GM11168 (cell line): ENCODE measurements at regions not wholly inside any gene's neighbourhood (a gene's known extent, or its start where the extent isn't known, plus 50 kb on each side); places are given as distances from the start of the nearest gene placed in this dataset.

Source experiments
- in situ Hi-C: fragments of 300-500 bp; cut with MboI; formaldehyde crosslinking; loops from one replicate; pipeline ENCODE4 v1.12.0; 2022; ENCODE audit warnings: low sequenced_read_pairs; ENCODE audit not compliant: unreplicated experiment

DNA sequence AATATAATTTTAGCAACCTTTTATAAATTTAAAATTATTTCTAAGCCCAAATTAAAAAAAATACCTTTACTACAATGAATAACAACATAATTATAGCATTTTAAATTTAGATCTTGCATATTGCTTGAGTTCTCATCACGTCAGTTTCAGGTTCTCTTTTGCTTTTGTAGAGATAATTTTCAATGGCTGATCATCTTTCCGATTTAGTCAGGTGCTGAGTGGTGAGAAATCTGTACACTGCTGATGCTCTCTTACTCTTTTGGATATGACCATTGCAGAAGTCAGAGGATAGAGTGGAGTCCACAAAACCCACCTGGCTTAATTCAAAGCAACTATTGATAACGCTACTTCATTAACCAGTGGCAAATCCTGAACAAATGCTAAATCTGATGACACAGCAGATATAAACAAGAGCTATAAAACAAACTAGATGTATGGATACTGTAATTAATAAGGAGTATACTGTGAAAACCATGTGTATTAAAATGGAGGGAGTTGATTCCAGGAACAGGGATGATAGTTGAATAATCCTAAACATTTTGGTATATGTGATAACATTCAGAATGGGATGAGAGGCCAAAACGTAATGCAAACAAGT is 394.8 kb downstream of the CSNK1G3 start:
- in situ Hi-C loops, result no loop called here

DNA sequence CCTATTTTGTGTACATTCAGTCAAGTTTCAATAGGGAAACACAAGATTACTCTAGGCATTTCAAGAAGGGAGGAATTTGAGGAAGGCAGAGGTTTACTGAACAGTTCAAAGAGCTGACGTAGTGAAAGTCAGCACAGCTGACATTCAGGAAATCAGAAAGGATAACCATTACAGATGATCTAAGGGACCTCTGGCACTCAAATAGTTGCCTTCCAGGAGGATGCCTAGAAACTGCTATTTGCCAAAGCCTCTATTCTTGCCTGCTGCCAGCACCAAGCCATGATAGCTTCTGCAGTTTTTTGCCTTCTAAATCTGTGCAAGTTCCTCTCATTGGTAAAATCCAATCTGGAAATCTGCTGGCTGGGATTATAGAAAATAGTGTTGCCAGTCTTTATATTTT is 373.1 kb downstream of the CSNK1G3 start:
- in situ Hi-C loops, result no loop called here

DNA sequence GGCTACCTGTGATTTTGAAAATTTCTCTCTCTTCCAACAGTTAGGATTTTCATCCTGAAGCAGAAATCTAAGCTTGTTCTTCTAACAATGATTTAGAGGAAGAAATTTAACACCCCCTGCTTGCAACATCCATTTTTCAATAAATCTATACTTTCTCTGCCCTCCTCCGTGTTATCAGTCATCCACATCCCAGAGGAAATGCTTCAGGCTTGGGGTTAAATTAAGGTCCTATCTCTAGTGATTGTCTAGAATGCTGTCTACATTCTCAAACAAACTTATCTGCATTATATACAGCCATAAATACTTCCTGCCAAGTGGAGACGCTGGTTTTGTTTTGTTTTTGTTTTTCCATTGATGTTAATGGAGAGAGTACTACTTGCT is 371.0 kb downstream of the CSNK1G3 start:
- in situ Hi-C loops, result no loop called here

DNA sequence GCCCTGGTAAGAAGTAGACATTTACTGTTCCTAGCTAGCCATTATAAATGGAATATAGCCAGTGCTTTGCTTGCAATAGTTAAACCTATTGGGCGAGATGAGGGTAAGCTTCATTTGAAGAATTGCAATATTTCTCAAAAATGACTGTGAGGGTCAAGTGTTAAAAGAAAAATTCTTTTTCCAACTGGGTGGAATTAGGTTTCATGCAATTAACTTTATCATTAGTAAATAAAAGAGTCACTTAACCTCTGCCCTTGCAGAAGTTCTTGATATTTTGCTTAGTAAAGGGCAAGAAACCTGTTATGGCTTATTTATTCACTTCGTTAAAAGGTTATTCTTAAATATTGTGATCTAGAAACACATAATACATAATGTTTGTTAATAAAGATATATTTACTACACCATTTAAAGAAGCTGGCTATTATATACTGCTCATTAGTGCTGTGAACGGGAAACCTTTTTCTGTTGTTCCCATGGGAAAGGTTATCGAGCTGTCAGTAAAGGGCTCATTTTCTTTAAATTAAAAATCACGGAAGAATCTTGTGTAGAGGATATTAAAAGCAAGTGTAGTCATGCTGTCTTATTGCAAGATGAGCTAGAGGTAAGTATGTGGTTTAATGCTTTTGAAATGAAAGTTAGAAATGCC is 370.5 kb downstream of the CSNK1G3 start:
- in situ Hi-C loops, result no loop called here

DNA sequence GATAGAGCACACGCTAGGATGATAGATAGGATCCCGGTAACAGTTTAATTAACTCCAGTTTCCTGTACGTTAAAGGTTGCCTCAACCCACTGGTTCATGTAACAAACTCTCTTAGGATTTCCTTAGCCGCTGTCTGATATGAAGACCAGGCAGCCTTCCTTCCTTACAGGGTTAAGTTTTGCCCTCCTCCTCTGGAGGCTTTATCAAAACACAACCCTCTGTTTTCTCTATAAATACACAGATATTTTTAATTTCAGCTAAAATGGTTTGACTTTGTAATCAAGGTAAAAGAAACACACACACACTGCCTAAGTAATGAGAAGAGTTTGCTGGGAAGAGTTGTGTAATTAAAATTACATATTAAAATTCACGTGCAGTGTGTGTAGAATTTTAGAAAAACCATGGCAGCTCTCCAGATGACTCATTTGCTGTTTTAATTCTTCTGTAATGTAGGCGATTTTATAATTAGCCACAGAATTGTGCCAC is 369.8 kb downstream of the CSNK1G3 start:
- in situ Hi-C loops, result no loop called here

DNA sequence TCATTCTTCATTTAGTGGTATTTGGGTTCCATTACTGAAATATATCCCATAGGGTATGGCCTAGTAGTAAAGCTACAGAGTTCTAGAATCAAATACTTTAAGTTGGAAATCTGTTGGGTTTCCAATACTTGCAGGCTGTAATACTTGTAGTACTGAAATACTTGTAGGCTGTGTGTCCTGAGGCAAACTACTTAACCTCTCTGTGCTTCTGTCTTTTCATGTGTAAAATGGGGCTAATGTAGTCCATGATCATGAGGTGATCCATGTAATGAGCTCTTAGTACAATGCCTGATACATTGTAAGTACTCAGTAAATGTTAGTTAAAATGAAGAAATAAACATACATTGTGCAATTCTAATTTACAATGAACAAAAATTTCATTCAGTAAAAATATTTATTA is 368.9 kb downstream of the CSNK1G3 start:
- in situ Hi-C loops, result no loop called here

DNA sequence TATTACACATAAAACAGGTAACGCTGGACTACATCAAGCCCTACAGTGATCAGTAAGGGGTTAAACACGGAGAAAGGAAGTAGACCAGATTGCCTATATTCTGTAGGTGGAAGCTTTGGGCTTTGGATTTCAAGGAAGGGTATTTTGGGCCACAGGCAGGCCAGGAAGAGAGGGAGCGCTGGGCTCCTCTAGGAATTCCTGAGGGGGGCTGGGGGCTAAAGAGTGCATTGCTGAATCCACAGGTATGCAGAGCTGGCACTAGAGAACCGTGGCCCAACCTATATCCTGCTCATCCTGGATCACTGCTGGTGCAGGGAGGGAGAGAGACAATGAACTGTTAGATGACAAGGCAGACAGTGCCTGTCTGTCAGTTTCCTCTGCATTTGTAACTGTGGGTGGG is 367.1 kb downstream of the CSNK1G3 start:
- in situ Hi-C loops, result no loop called here

DNA sequence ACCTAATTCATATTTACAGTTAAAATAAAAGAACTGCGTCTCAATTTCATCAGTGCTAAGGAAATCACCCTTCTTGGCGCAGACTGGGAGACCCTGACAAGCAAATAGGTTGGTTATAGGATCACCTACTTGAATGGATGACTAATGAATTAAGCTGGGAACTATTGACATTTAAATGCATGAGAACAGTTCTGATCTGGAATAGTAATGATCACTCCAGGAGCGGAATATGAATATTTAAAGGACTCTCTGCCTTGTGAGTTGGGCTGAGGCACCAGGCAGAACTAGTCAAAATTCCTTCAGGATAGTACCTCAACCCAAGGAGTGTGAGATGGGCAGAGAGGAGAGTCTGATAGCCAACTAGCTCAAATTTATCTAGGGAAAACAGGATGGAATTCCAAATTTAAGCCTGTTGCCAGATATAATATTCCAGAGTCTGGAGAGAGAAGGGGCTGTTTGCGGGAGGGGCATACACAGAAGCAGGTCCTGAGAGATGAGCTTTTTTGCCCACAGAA is 364.4 kb downstream of the CSNK1G3 start:
- in situ Hi-C loops, result no loop called here

DNA sequence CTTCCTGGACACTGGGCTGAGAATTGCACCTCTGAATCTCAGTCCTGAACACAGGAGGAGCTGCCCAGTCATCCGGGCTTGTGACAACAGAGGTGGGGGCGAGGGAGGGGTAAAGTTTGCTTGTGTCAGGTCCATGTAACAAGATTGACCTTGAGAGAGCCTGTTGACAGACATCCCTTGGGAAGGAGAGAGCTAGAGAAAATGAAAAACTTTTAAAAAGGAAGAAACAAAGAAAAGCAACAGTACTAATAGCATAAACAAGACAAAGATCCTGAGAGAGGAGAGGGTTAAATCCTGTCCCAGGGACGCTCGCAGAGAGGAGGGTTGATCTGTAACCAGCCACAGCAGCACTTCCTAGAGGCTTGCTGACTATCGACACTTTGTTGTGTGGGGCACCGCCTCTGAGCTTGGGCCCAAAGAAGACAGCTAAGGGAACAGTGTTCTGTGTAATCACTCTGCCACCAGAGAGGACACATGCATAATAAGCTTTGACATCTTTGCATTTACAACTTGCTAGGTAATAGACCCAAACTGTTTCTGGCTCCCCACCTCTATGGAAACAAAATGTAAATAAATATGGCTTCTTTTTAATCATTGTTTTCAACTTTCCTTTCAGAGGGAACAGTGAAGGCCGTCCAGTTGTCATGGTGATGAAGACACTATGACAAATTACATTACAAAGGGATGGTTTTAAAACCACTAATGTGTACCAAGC is 363.7 kb downstream of the CSNK1G3 start:
- in situ Hi-C loops, result no loop called here

DNA sequence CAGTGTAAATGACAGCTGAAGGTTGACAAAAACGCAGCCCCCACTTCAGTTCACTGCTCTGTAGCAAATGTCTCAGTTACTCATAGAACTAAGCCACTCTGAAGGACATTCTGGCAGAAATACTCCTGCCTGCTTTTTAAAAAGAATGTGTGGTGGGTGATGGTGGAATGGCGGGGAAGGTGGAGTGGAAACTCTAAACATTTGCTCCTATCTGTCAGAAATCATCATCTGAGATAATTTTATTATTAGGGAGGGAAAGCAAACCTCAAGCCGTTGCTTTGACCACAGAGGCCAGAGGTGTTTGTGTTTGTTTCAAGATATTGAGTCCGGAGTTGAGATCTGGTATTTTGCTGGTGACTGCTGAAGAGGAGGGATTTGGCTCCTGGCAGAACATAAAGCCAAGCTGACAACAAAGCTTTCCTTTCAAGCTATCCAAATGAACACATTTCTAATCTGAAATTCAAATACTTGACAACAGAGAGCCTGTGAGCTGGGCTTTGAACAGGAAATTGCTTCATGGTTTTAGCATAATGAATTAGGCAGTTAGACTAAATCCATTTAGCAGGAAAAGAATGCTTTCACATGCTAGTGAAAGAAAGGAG is 362.7 kb downstream of the CSNK1G3 start:
- in situ Hi-C loops, result no loop called here

DNA sequence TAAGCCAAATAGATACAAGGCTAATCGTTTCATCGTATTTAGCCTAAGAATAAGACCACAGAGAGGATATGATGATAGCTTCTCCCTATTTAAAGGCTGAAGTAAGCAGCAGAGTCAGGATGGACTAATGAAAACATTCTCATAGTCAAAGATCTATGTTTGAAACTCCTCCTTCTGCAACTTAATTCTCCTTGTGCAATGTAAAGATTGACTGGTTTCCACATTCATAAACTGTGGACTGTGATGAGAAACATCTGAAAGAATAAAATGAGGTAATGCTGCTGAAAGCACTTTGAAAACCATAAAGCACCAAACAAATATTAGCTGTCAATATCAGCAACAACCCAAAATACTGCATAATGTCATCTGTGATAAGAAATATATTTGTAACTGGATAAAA is 361.9 kb downstream of the CSNK1G3 start:
- in situ Hi-C loops, result no loop called here

DNA sequence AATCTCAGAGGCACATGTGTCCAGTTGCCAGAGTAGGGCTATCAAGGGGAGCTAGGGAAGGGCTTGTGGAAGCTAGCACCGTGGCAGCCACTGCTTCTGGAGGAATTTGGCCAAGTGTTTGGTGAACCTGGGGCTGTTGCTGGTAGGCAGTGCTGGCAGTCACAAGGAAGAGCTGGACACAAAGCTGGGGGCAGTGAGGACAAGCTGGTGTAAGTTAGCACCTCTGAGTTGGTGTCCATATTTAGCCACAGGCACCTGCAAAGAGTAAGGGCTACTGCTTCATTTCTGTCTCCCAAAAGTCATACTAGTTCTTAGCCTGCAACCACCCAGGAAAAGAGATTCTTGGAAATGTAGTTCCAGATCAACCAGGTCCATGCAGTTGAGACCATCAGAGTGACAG is 359.4 kb downstream of the CSNK1G3 start:
- in situ Hi-C loops, result no loop called here

DNA sequence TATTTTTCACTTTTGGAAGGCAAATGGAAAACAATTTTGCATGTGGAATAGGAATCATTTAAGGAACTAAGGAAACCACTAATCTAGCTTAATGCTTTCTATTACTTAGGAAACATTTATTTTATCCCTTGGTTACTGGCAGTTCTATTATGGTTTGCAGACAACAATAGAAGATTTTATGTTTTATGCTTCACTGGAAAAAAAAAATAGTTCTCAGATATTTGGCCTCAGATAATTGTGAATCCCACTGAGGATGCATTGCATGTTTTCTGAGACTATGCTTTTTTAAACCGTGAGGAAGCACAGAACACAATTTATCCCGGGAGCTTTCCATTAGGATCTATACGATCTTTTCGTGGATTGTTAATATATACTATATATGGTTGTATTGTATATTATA is 356.9 kb downstream of the CSNK1G3 start:
- in situ Hi-C loops, result no loop called here

DNA sequence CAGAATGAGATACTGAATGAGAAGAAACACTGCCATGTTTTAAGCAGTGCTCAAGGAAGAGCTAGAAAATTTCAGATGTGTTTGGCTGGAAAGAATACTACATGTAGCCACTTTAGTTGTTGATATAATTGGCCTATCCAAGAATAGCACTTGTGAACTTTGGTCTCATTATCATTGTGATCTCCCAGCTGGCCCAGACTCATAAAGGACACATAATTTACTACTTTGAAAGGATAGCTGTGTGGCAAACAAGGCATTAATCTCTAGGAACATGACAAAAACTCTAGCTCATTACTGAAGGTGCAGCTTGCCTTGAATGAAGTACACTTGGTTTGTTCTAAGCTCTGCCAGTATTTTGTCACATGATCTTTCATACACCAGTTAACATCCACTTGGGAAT is 356.3 kb downstream of the CSNK1G3 start:
- in situ Hi-C loops, result no loop called here

DNA sequence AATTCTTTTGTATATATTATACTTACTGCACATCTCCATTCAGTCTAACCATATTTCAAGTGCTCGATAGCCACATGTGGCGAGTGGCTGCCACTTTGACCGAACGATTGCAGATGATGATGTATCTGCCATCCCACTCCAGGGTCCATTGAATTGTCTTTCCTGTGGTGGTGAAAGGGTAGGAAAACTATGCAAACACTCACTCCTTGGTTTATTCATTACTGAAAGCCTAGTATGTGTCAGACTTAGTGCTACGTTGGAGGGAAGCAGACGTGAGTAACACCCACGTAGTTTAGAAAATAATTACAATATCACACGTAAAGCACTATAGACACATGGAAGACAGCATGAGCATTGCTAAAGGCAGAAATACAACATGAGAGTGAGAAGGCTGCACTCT is 353.7 kb downstream of the CSNK1G3 start:
- in situ Hi-C loops, result no loop called here

DNA sequence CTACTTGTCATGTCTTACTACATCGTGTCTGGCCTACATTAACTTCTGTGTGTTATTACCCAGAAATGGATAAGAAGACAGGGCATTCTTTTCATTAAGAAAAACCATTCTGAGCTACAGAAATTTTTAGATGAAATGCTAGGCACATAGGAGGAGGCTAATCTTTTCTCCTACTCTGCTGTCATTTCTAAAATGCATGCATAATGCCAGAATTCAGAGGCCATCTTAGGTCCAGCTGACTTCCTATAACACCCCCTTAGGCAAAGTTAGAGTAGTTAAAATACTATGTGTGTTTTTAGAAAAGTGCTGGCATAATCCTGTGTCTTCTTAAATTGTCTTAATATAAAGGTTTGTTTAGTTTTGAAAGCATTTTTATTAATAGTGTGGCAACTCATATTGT is 352.6 kb downstream of the CSNK1G3 start:
- in situ Hi-C loops, result no loop called here

DNA sequence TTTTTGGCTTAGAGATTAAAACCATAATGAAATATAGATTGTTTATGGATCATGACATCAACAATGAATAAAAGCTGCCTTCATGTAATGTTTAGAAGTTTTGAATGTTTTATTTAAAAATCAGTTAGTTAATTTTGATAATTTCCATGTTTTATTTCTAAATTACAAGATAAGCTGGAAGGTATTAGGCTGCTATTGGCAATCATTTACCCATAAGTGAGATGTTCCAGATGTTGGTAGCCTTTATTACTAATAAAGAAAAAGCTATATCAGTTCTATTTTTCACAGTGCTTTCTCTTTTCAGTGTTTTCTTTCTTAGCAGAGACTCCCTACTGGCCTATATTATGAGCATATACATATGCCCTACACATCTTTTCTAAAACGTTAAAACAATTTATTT is 347.0 kb downstream of the CSNK1G3 start:
- in situ Hi-C loops, result no loop called here

DNA sequence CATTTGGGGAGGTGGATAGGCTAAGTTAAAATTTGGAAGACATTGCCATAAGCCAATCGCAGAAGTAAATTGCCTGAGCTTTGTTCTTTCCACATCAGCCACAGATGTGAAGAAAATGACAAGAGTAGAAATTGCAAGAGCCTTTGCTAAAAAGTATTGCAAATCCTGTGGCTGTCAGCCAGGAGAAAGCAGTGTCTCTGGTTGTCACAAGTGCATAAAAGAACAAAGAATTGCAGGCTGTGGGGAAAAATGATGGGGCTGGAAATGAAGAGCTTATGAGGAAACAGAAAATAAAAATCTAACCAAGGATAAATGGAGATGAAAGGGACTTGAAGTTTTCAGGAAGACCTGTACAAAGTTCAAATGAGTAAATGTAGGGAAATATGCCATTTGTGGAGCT is 344.8 kb downstream of the CSNK1G3 start:
- in situ Hi-C loops, result no loop called here

DNA sequence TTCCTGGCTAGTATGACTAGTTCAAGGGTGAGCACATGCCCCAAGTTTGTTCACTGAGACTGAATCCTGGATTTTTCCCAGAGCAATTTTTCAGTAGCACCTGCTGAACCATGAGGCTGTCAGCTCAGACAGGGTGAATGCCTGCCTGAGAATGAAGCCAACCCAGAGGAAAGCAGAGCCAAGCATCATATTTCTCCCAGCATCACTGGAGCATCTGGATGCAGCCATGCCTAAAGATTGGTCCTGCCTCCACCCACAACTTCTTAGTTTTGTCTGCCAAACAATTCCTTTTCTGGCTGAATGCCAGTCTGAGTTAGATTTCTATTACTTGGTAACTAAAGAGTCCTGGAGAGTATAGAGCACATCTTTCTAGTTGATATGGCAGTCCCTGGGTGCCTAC is 343.6 kb downstream of the CSNK1G3 start:
- in situ Hi-C loops, result no loop called here

DNA sequence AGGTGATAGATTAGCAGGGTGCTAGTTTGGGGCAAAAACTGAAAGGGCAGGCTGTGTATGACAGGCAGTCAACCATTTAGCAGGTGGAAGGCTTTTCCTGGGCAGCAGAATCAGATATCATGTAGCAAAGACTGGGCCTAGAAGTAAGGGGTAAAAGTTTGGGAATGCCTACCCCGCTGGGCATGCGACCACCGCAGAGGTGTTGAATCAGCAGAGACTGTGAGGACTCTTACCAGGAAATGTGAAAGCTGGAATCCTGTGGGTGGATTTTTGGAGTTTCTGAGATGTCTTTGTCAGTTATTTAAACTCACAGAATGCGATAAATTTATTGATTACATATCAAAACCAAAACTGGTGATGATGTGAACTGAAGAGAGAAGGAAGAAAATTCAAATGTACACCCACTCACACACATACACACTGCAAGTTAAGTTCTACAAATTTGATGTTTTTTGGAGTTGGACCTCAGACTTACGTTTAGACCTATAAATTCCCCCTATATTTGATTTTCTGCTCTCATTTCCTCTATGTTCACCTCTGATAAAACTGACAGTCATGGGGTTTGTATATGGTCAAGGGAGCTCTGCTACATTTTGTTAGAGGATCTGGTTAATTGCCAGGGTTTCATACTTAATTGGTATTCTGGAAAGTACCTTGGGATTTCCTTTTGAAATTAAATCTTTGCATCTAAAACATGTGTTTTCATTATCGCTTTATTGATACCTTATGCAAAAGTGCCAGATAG is 333.6 kb downstream of the CSNK1G3 start:
- in situ Hi-C loops, result no loop called here
